A549 (cell line): ENCODE measurements at regions not wholly inside any gene's neighbourhood (a gene's known extent, or its start where the extent isn't known, plus 50 kb on each side); places are given as distances from the start of the nearest gene placed in this dataset.

Experiments used
- ATAC-seq, 2 experiments: fragments of 200-7000 bp in 1 of 2; fragments of >200 bp in 1 of 2; cut with Nextera tagmentation in 1 of 2; cut with Tn5 transposase in 1 of 2; 3 replicates each; pipeline versions ENCODE4 v1.8.0 to v1.9.1; 2018 to 2020; ENCODE audit warnings: mild to moderate bottlenecking in 1 of 2, moderate library complexity in 1 of 2
- CTCF ChIA-PET: fragments of 300-600 bp; sonication (Branson Sonifier 250); formaldehyde crosslinking; extraction: SDS; loops from one replicate; lab custom pipeline; 2021; ENCODE audit warnings: antibody characterized with exemption, inconsistent platforms; lab: Yijun Ruan, JAX
- POLR2A ChIA-PET: fragments of 350-600 bp; formaldehyde crosslinking; extraction: SDS; loops from one replicate; lab custom pipeline; 2021; ENCODE audit warnings: antibody characterized with exemption, inconsistent platforms; lab: Yijun Ruan, JAX
- DNase-seq, 2 experiments: peaks; one replicate each; pipeline versions ENCODE4 v3.0.0 to v3.0.0-alpha.2; 2011 to 2016; ENCODE audit warnings: low read depth in 1 of 2, low spot score in 1 of 2
- FAIRE-seq: peaks from 2 replicates; lab custom pipeline; 2011; peaks lifted over from hg19 to GRCh38; lab: Jason Lieb, UNC
- H3K27ac ChIP-seq, 2 experiments: fragments of >200 bp; sonication (Bioruptor Twin); formaldehyde crosslinking; 3 replicates each; pipeline ENCODE4 v1.5.1; 2016 to 2017
- H3K4me1 ChIP-seq: fragments of >200 bp; sonication (Bioruptor Twin); formaldehyde crosslinking; 3 replicates; pipeline ENCODE4 v1.6.1; 2016
- H3K4me2 ChIP-seq: fragments of >200 bp; sonication (Bioruptor Twin); formaldehyde crosslinking; 3 replicates; pipeline ENCODE4 v1.6.1; 2016
- H3K4me3 ChIP-seq: fragments of >200 bp; sonication (Bioruptor Twin); formaldehyde crosslinking; 3 replicates; pipeline ENCODE4 v1.5.1; 2016
- H3K9me3 ChIP-seq: fragments of >200 bp; sonication (Bioruptor Twin); formaldehyde crosslinking; 3 replicates; pipeline ENCODE4 v1.6.1; 2016
- BCL3 ChIP-seq: fragments of >200 bp; sonication (Bioruptor Twin); formaldehyde crosslinking; IDR thresholded peaks from 3 replicates; pipeline ENCODE4 v1.6.1; 2016
- BHLHE40 ChIP-seq: IDR thresholded peaks from 2 replicates; pipeline ENCODE4 v1.6.1; 2012; ENCODE audit warnings: low read depth, low read length, inconsistent platforms
- CBX8 ChIP-seq: fragments of 200-600 bp; sonication (generic); IDR thresholded peaks from 2 replicates; pipeline ENCODE4 v1.6.1; 2016
- CEBPB ChIP-seq, 2 experiments: fragments of >200 bp in 1 of 2; sonication (Bioruptor Twin) in 1 of 2; formaldehyde crosslinking in 1 of 2; IDR thresholded peaks; 2 replicates each; pipeline ENCODE4 v1.6.1; 2012 to 2016
- CHD2 ChIP-seq: fragments of 150-350 bp; IDR thresholded peaks from 2 replicates; pipeline ENCODE4 v1.6.1; 2014; ENCODE audit warnings: low read length; ENCODE audit not compliant: partially characterized antibody
- CHD4 ChIP-seq: fragments of 200-600 bp; sonication (generic); IDR thresholded peaks from 2 replicates; pipeline ENCODE4 v1.6.1; 2016; ENCODE audit warnings: antibody characterized with exemption, mild to moderate bottlenecking, borderline replicate concordance
- EHF ChIP-seq: fragments of 250-450 bp; sonication (Bioruptor Pico); IDR thresholded peaks from 2 replicates; pipeline ENCODE4 v1.5.0; 2020; ENCODE audit warnings: mild to moderate bottlenecking
- ELK1 ChIP-seq: fragments of 150-350 bp; IDR thresholded peaks from 2 replicates; pipeline ENCODE4 v1.6.1; 2014; ENCODE audit warnings: low read depth, mild to moderate bottlenecking, low read length
- ESRRA ChIP-seq: fragments of 150-350 bp; IDR thresholded peaks from 2 replicates; pipeline ENCODE4 v1.6.1; 2014; ENCODE audit warnings: mild to moderate bottlenecking, low read length, borderline replicate concordance
- FOXS1 ChIP-seq: fragments of 250-450 bp; sonication (Bioruptor Pico); IDR thresholded peaks from 2 replicates; pipeline ENCODE4 v1.5.0; 2020; ENCODE audit warnings: mild to moderate bottlenecking, moderate library complexity
- HES2 ChIP-seq: fragments of >200 bp; sonication (Bioruptor Twin); formaldehyde crosslinking; IDR thresholded peaks from 2 replicates; pipeline ENCODE4 v1.6.1; 2016
- HOXB13 ChIP-seq: fragments of 250-450 bp; sonication (Bioruptor Pico); IDR thresholded peaks from 2 replicates; pipeline ENCODE4 v1.5.0; 2020; ENCODE audit warnings: low read depth, mild to moderate bottlenecking, moderate library complexity
- HOXB5 ChIP-seq: fragments of 250-450 bp; sonication (Bioruptor Pico); IDR thresholded peaks from 2 replicates; pipeline ENCODE4 v1.5.0; 2020; ENCODE audit warnings: mild to moderate bottlenecking, moderate library complexity
- JUN ChIP-seq, 2 experiments: fragments of >200 bp; sonication (Bioruptor Twin); formaldehyde crosslinking; IDR thresholded peaks; 2 replicates in 1 of 2; 3 replicates in 1 of 2; pipeline ENCODE4 v1.6.1; 2016 to 2017
- KDM1A ChIP-seq: fragments of 200-600 bp; sonication (generic); IDR thresholded peaks from 2 replicates; pipeline ENCODE4 v1.6.1; 2016; ENCODE audit warnings: low read depth, mild to moderate bottlenecking
- KDM5A ChIP-seq: fragments of 200-600 bp; sonication (generic); IDR thresholded peaks from 2 replicates; pipeline ENCODE4 v1.6.1; 2016; ENCODE audit warnings: antibody characterized with exemption, mild to moderate bottlenecking
- MAZ ChIP-seq: fragments of 150-350 bp; IDR thresholded peaks from 2 replicates; pipeline ENCODE4 v1.6.1; 2014; ENCODE audit warnings: antibody characterized with exemption, low read depth, low read length, borderline replicate concordance
- MYC ChIP-seq: IDR thresholded peaks from 2 replicates; pipeline ENCODE4 v1.6.1; 2012; ENCODE audit warnings: mild to moderate bottlenecking, inconsistent platforms, low read length, improper control_type of control experiment, borderline replicate concordance
- NFE2L2 ChIP-seq: fragments of 150-350 bp; conservative IDR thresholded peaks from 2 replicates; pipeline ENCODE4 v1.6.1; 2014; ENCODE audit warnings: low read length
- NR3C1 ChIP-seq: fragments of >200 bp; sonication (Bioruptor Twin); formaldehyde crosslinking; IDR thresholded peaks from 3 replicates; pipeline ENCODE4 v1.6.1; 2017
- PBX3 ChIP-seq: IDR thresholded peaks from 2 replicates; pipeline ENCODE4 v1.6.1; 2012
- RARB ChIP-seq: fragments of 250-450 bp; sonication (Bioruptor Pico); IDR thresholded peaks from 2 replicates; pipeline ENCODE4 v1.8.0; 2021; ENCODE audit warnings: mild to moderate bottlenecking, moderate library complexity
- RCOR1 ChIP-seq: fragments of 150-350 bp; IDR thresholded peaks from 2 replicates; pipeline ENCODE4 v1.6.1; 2014; ENCODE audit warnings: antibody characterized with exemption, low read length, low read depth
- RFX5 ChIP-seq: fragments of 450-650 bp; IDR thresholded peaks from 2 replicates; pipeline ENCODE4 v1.7.1; 2014; ENCODE audit warnings: antibody characterized with exemption, mild to moderate bottlenecking, moderate library complexity
- TP53 ChIP-seq: fragments of 250-450 bp; sonication (Bioruptor Pico); IDR thresholded peaks from 2 replicates; pipeline ENCODE4 v1.5.0; 2021; ENCODE audit warnings: mild to moderate bottlenecking, moderate library complexity
- ZC3H11A ChIP-seq: fragments of 450-650 bp; IDR thresholded peaks from 2 replicates; pipeline ENCODE4 v1.6.1; 2014; ENCODE audit warnings: antibody characterized with exemption, mild to moderate bottlenecking
- WGBS: methylation state at CpG from one replicate; pipeline ENCODE4 v1.1.6; 2017; ENCODE audit errors: missing lambda C conversion rate; 5-methylcytosine and 5-hydroxymethylcytosine counted together

- TF ChIP-seq NFE2L2 (no peak), CHD4 (no peak), PBX3 (no peak), ESRRA (no peak), KDM5A (no peak)
These were observed 105.7 kb downstream of the IRX5 start for GRCh38 chr16:55036371-55036821.

GRCh38 chr16:55037046-55037445 is 106.4 kb downstream of the IRX5 start:
- Histone ChIP-seq H3K4me2 (no peak overlapping the region), H3K4me3 (no peak overlapping the region), H3K27ac (no peak overlapping the region), H3K9me3 (no peaks in the 10 kb centered on the region), H3K4me1 (no peaks in the 10 kb centered on the region)
- ChIA-PET CTCF (no interaction called here), POLR2A (no interaction called here)
- no peak for DNase-seq
- no peak for FAIRE-seq
- WGBS, result 49% methylated on average over 4 of the region's 4 CpGs
- no peak for TF ChIP-seq KDM1A
- no peak for TF ChIP-seq MYC
- no peak for TF ChIP-seq FOXS1
- no peak for TF ChIP-seq HOXB13 (CRISPR knock-in tag)
- TF ChIP-seq EHF (CRISPR knock-in tag), result no peak
- no peak for TF ChIP-seq TP53 (CRISPR knock-in tag)
- no peak for TF ChIP-seq MAZ
- TF ChIP-seq HOXB5 (CRISPR knock-in tag), result no peak
- ATAC-seq, result no peak

More at GRCh38 chr16:55036371-55036821, 105.7 kb downstream of the IRX5 start:
- FAIRE-seq (no peak), DNase-seq (no peak), ATAC-seq (no peak)
- Histone ChIP-seq H3K4me2 (no peak overlapping the region), H3K4me3 (no peak overlapping the region), H3K9me3 (no peaks in the 10 kb centered on the region), H3K27ac (no peak overlapping the region), H3K4me1 (no peaks in the 10 kb centered on the region)
- CTCF ChIA-PET, result interaction anchor here (0.7 to 1.7 kb wide), 3 partner anchors 12 to 324 kb away, joined by 3 to 6 read pairs (median 4); no protein-coding TSS in a partner anchor
- POLR2A ChIA-PET, result no interaction called here
- 60% methylated on average over 10 of the region's 14 CpGs for WGBS

GRCh38 chr16:55037966-55038365 is 107.3 kb downstream of the IRX5 start:
- TF ChIP-seq BCL3 (no peak), RFX5 (no peak), RCOR1 (no peak), JUN (IDR thresholded peaks at IDR 0.05) (no peak), HES2 (no peak), CEBPB (IDR thresholded peaks at IDR 0.05) (no peak), RARB (CRISPR knock-in tag) (no peak), CBX8 (no peak), ZC3H11A (no peak), BHLHE40 (no peak), ELK1 (no peak), CHD2 (no peak), NR3C1 (no peak)
- CTCF ChIA-PET, result no interaction called here
- 50% methylated on average over 5 of the region's 5 CpGs for WGBS
- POLR2A ChIA-PET, result no interaction called here
- no peak overlapping the region for H3K27ac ChIP-seq
- H3K9me3 ChIP-seq, result no peaks in the 10 kb centered on the region
- no peak for DNase-seq
- H3K4me2 ChIP-seq, result no peak overlapping the region
- no peak overlapping the region for H3K4me3 ChIP-seq
- no peak for FAIRE-seq
- ATAC-seq, result no peak
- H3K4me1 ChIP-seq, result no peaks in the 10 kb centered on the region
